SHP77 (cell line): ENCODE measurements at regions not wholly inside any gene's neighbourhood (a gene's known extent, or its start where the extent isn't known, plus 50 kb on each side); places are given as distances from the start of the nearest gene placed in this dataset.

Experiments used
- DNase-seq, 2 experiments: peaks; one replicate each; lab custom pipeline; 2025; lab: John Stamatoyannopoulos, UW

GRCh38 chr22:47673557-47673956 is 911.1 kb downstream of the TBC1D22A start:
- DNase-seq, result no peak

GRCh38 chr22:47672526-47672925 is 910.1 kb downstream of the TBC1D22A start:
- DNase-seq, result no peak

GRCh38 chr22:47665151-47665550 is 902.7 kb downstream of the TBC1D22A start:
- DNase-seq, result no peak

- DNase-seq, result no peak
These were observed 901.5 kb downstream of the TBC1D22A start for GRCh38 chr22:47663615-47664605.

GRCh38 chr22:47659467-47660223 is 897.2 kb downstream of the TBC1D22A start:
- DNase-seq, result no peak

GRCh38 chr22:47658182-47658581 is 895.7 kb downstream of the TBC1D22A start:
- no peak for DNase-seq

- no peak for DNase-seq
These were observed 894.8 kb downstream of the TBC1D22A start for GRCh38 chr22:47657224-47657623.

GRCh38 chr22:47656806-47657205 is 894.4 kb downstream of the TBC1D22A start:
- no peak for DNase-seq

- no peak for DNase-seq
These were observed 893.5 kb downstream of the TBC1D22A start for GRCh38 chr22:47655930-47656329.

GRCh38 chr22:47654922-47655491 is 892.6 kb downstream of the TBC1D22A start:
- no peak for DNase-seq

- DNase-seq, result no peak
These were observed 891.5 kb downstream of the TBC1D22A start for GRCh38 chr22:47653921-47654320.

- DNase-seq, result no peak
These were observed 889.0 kb downstream of the TBC1D22A start for GRCh38 chr22:47651216-47651987.

- DNase-seq, result no peak
These were observed 885.3 kb downstream of the TBC1D22A start for GRCh38 chr22:47647720-47648119.

- DNase-seq, result no peak
These were observed 884.7 kb downstream of the TBC1D22A start for GRCh38 chr22:47647181-47647580.

GRCh38 chr22:47645923-47646322 is 883.5 kb downstream of the TBC1D22A start:
- no peak for DNase-seq

GRCh38 chr22:47645450-47645914 is 883.0 kb downstream of the TBC1D22A start:
- DNase-seq, result no peak

GRCh38 chr22:47634347-47634746 is 871.9 kb downstream of the TBC1D22A start:
- DNase-seq, result no peak

- DNase-seq, result no peak
These were observed 870.7 kb downstream of the TBC1D22A start for GRCh38 chr22:47633111-47633510.

- no peak for DNase-seq
These were observed 870.3 kb downstream of the TBC1D22A start for GRCh38 chr22:47632701-47633100.

- peak; percentile 95 to 96 for DNase-seq
These were observed 869.2 kb downstream of the TBC1D22A start for GRCh38 chr22:47631571-47632102.
